ENCODE measurements at regions not wholly inside any gene's neighbourhood (a gene's known extent, or its start where the extent isn't known, plus 50 kb on each side); places are given as distances from the start of the nearest gene placed in this dataset.
A peak's percentile ranks its signal among the peaks of the same experiment; 100 is the strongest.
"Not testable (repeated sequence)": the region's sequence is repeated elsewhere in the genome, so short reads cannot be mapped to it uniquely, and the experiment has no call there.

DNA sequence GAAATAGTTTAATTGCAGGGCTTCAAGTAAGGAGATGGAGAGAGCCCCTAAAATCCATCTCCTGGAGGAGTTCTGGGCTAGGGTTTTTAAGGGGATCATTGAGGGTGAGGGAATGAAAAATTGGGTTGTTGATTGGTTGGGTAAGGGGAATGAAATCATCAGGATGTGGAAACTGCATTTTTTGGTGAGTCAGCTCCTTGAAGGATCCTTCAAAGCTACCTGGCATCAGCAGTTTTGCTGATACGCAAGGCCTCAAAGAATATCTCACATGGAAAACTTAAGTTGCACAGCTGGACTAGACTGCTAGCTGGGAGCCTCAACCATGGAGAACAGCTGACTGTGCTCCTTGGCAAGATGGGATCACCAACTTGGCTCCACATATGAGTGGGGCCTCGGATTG, 136.7 kb downstream of the FGF10 start:
- DNase-seq (ENCODE audit: low read depth, low spot score): no peak

- DNase-seq (ENCODE audit: low read depth, low spot score): no peak
Observed at GRCh38 chr5:44246986-44247385, 142.2 kb downstream of the FGF10 start.

GRCh38 chr5:44245935-44246334, 143.3 kb downstream of the FGF10 start:
- no peak for DNase-seq (ENCODE audit: low read depth, low spot score)

GRCh38 chr5:44242791-44243190, 146.4 kb downstream of the FGF10 start:
- no peak for DNase-seq (ENCODE audit: low read depth, low spot score)

DNA sequence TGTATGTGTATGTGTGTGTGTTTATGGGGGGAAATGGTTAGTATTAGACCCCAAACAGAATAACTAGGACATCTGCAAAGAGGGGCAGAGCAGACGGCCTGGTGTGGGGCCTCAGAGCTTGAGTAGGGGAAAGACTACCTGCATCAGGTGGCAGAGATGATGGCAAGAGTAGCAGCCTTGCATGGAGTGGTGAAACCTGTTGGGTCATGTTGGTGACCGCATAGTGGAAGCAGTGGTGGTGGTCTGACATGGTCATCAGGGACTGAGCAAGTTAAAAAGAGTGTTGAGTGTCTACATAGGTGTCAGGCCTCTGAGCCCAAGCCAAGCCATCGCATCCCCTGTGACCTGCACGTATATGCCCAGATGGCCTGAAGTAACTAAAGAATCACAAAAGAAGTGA, 153.2 kb downstream of the FGF10 start:
- DNase-seq (ENCODE audit: low read depth, low spot score): peak; percentile 8

DNA sequence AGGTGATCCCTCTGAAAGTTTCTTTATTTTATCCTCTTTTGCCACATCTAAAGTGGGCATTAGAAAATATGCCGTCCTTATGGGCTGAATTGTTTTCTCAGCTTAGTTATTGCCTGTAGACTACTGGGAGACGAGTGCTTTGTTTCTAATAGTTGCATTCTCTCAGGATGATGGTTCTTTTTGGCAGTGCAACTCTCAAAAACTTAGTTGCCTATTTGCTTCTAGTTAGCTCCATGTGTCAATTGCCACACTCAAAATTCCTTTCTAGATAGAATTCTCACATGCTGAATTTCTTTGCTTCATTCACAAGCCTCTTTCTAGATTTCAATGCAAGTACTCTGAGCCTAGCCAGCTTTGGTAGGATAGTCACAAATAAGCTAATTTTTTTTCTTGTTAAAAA, 155.5 kb downstream of the FGF10 start:
- no peak for DNase-seq (ENCODE audit: low read depth, low spot score)

DNA sequence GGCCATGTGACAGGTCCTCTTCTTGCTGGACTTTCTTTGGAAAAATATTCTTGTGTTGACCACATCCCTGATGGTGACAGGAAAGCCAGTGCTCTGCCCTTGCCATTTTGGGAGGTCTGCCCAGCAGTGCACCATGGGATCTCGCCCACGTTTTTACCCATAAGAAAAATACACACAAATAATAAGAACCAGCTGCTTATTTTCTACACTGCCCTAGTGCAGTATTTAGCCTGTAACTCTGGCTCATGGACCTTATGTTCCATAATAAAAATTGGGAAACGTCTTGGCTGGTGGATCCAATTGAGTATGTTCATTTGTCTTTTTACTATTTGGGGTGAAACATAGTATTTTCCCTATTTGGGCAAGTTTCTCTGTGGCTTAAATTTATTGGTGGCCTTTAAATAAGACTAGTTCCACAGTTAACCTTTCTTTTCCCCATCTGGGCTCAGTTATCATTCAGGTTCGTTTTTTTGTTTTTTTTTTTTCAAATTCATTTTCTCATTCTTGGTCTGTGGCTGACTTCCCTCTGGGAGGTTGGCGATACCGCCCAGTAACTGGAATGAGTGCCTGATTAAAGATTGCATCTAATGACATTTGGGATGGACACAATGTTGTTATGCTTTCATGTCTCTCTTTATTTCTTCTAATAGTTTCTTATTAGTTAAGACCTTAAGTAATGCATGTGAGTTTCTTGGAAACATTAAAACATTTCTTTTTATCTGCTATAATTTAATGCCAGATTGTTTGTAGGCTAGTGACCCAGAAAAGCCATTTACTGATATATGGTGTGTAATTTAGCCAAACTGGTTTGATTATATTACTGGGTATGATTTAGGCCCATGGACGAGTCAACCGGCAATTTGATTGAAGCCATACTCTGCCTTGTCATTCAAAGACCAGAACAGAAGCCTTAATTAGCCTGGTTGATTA, 163.7 kb downstream of the FGF10 start:
- DNase-seq (ENCODE audit: low read depth, low spot score): no peak

GRCh38 chr5:44199408-44199807, 189.8 kb downstream of the FGF10 start:
- DNase-seq (ENCODE audit: low read depth, low spot score): no peak

DNA sequence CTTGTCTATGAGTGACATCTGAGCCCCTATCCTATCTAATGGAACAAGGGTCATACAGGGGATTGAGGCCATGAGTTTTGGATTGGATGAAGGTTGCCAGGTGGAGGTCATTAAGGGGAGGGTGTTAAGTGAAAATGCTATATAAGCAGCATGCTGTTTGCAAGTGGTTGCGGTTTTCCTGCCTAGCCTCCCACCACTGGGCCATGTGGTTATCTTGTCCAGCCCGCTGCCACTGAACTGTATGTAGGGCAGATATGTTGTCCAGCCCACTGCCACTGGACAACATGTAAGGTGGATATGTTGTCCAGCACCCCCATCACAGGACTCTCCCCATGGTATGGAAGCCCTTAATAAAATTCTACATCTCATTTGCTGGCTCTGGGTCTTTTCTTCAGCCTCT, 200.0 kb downstream of the FGF10 start:
- DNase-seq (ENCODE audit: low read depth, low spot score): no peak

DNA sequence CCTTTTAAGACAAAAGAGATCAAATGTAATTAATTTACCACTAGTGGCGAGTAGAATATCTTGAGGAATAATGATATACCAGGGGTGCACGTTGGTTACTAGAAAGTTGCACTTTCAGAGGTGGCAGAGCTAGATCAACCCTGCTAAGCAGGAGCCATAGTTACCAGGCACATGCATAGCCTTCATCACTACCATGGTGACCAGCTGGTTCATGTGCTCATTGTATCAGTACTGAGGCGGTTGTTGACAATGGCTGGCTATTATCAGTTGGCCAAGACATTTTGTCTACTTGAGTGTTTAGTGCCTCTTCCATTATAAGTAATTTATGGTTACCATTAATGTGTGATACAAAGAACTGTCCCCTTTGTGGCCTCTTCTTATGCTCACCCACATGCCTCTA, 201.2 kb downstream of the FGF10 start:
- DNase-seq (ENCODE audit: low read depth, low spot score): no peak

DNA sequence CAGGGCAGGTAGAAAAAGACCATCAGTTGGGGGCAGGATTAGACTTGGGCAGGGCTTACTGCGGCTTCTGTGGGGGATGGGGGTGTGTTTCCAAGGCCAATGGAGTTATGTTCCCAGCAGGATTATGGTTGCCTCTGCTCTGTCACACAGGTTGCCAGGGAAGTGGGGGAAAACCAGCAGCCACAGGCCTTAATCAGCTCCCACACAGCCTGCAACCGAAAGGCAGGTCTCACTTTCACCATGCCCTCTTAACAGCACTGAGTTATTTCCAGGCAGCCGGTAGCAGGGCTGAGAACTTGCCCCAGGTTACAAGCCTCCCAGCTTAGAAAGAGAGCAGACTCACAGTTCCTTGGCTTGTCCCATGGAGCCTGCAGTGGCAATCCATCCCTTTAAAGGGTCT, 205.5 kb downstream of the FGF10 start:
- DNase-seq (ENCODE audit: low read depth, low spot score): peak; percentile 62

DNA sequence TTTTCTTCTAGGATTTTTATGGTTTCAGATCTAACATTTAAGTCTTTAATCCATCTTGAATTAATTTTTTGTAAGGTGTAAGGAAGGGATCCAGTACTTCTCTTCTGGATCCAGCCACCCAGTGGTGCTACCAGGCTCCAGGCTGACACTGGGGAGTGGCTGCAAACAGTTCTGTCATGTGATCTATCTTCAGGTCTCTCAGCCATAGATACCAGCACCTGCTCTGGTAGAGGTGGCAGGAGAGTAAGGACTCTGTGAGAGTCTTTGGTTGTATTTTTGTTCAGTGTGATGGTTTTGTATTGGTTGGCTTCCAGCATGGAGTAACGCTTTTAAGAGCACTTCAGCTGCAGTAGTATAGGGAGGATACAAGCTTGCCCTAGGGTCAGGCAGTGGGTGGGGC, 205.9 kb downstream of the FGF10 start:
- DNase-seq (ENCODE audit: low read depth, low spot score): no peak

DNA sequence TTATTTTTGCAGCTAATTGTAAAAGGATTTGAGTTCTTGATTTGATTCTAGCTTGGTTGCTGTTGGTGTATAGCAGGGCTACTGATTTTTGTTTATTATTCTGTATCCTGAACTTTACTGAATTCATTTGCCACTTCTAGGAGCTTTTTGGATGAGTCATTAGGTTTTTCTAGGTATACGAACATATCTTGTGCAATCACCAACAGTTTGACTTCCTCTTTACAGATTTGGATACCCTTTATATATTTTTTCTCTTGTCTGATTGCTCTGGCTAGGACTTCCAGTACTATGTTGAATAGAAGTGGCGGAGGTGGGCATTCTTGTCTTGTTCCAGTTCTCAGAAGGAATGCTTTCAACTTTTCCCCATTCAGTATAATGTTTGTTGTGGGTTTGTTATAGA, 210.8 kb downstream of the FGF10 start:
- DNase-seq (ENCODE audit: low read depth, low spot score): no peak

GRCh38 chr5:44167540-44167939, 221.7 kb downstream of the FGF10 start:
- no peak for DNase-seq (ENCODE audit: low read depth, low spot score)

- DNase-seq (ENCODE audit: low read depth, low spot score): no peak
Observed at GRCh38 chr5:44160369-44160768, 228.9 kb downstream of the FGF10 start.

DNA sequence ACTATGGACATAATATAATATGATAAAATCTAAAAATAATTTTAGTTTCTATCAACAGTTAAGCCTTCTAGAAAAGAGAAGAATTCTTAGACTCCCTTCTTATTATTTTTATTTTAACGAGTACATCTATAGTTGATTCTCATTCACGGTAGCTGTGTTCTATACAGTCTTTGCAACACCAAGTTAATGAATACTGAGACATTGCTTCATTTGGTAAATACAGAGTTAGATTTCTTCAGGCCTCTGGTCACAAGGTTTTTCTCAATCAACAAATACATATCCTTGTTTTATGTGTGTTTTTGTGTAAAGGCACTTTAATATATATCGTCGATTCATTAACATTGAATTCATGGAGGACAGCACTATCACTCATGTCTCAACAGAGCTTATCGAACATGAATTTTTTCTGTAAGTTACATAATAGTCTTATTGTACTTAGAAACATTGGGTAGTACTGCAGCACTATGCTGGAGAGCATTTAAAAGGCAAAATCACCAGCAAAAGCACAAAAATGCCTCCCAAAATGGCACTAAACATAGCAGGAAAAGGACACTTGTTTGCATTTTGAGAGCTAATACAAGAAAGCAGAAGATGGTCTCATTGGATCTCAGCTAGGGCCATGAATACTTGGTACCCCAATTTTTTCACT, 239.0 kb downstream of the FGF10 start:
- DNase-seq (ENCODE audit: low read depth, low spot score): no peak

- not testable (repeated sequence) for DNase-seq (ENCODE audit: low read depth, low spot score)
Observed at GRCh38 chr5:44117947-44118346, 271.3 kb downstream of the FGF10 start.

- peak; percentile 59 for DNase-seq (ENCODE audit: low read depth, low spot score)
Observed at GRCh38 chr5:44108232-44108631, 281.0 kb downstream of the FGF10 start.

- no peak for DNase-seq (ENCODE audit: low read depth, low spot score)
Observed at GRCh38 chr5:44099643-44100042, 289.6 kb downstream of the FGF10 start.

DNA sequence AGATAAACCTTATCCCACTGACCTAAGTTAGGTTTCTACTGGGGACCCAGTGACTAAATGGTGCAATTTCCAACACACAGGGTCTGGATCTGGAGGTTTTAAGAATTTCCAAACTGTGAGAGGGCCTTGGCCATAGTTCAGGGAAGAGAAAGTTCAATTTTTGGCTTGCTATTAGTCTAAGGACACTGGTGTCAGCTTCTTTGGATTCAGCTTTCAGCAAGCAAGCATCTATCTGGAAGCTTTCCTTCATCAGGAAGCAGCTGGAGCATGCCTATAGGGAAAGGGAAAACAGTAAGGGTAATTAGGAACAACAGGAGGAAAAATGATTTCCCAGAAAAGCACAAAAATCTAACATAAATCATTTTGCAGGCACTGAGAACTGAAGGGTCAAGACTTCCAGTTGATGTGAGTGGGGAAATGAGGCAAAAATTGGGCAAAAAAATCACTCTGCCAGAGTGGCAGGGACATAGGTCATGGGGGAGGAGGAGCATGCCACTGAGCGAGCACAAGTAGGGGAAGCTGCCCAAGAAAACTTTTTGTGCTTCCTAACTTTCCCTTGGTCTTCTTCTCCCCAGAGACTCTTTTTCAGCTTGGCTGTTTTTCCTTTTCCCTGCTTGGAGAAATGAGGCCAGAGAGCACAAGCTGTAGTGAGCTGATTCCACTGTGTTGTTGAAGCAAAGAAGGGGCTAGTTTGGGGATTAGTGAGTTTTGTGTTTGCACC, 299.6 kb downstream of the FGF10 start:
- DNase-seq (ENCODE audit: low read depth, low spot score): no peak

DNA sequence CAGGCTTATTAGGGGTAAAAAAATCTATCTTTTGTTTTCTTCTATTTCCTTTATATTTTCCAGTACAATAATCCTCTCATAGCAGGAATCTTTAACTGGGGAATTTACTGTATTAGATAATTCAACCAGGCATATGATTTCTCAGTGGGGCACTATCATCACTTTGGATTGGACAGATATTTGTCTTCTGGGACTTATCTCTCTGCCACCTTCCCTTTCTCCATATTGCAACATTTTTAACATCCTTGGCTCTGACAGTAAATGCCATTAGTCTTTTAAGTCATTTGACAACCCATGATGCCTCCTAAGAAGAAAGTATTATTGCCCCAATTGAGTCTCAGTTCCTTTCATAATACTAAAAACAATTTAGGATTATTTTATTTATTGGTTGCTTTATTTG, 304.1 kb downstream of the FGF10 start:
- DNase-seq (ENCODE audit: low read depth, low spot score): no peak

DNA sequence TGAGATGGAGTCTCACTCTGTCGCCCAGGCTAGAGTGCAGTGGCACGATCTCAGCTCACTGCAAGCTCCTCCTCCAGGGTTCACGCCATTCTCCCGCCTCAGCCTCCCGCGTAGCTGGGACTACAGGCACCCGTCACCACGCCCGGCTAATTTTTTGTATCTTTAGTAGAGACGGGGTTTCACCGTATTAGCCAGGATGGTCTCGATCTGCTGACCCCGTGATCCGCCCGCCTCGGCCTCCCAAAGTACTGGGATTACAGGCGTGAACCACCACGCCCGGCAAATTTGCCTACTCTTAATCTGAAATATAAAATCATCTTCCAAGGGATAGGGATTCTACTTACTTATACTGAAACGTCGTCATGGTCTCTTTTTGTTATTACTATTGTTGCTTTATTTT, 314.7 kb downstream of the FGF10 start:
- not testable (repeated sequence) for DNase-seq (ENCODE audit: low read depth, low spot score)

Data from ELF-1 (cell line).